Naive thymus-derived CD4-positive, alpha-beta T cell (primary cell): ENCODE measurements at regions not wholly inside any gene's neighbourhood (a gene's known extent, or its start where the extent isn't known, plus 50 kb on each side); places are given as distances from the start of the nearest gene placed in this dataset.
A peak's percentile ranks its signal among the peaks of the same experiment; 100 is the strongest.

ENCODE experiments used
- ATAC-seq: fragments of 150-1000 bp; cut with Tn5 transposase; 2 replicates; pipeline ENCODE4 v1.10.0; 2021; ENCODE audit warnings: mild to moderate bottlenecking, moderate library complexity
- CTCF ChIA-PET: fragments of 350-600 bp; sonication (Branson Sonifier 250); formaldehyde crosslinking; loops from one replicate; lab custom pipeline; 2021; ENCODE audit warnings: antibody characterized with exemption; lab: Charles Lee
- POLR2A ChIA-PET: fragments of 350-600 bp; sonication (Branson Sonifier 250); formaldehyde crosslinking; loops from one replicate; lab custom pipeline; 2021; ENCODE audit warnings: antibody characterized with exemption, inconsistent platforms; lab: Charles Lee
- DNase-seq, 9 donors: peaks; one replicate each; pipeline versions ENCODE4 v3.0.0 to v3.0.0-alpha.2; 2020 to 2022; ENCODE audit warnings: mixed read lengths in 1 of 9
- H3K27ac ChIP-seq: one replicate; pipeline ENCODE4 v1.7.0; 2013; ENCODE audit warnings: mild to moderate bottlenecking, low read depth, low read length, moderate library complexity
- H3K27me3 ChIP-seq, 2 donors: one replicate each; pipeline ENCODE4 v1.7.0; 2013; ENCODE audit warnings: low read length in 2 of 2, mild to moderate bottlenecking in 2 of 2, moderate library complexity in 2 of 2; ENCODE audit not compliant: control insufficient read depth in 2 of 2, insufficient read depth in 2 of 2
- H3K36me3 ChIP-seq, 3 experiments: 1 replicate in 2 of 3; 2 replicates in 1 of 3; pipeline ENCODE4 v1.7.0; 2013; ENCODE audit warnings: low read length in 3 of 3, mild to moderate bottlenecking in 3 of 3, moderate library complexity in 1 of 3; ENCODE audit not compliant: insufficient read depth in 3 of 3, control insufficient read depth in 2 of 3
- H3K4me1 ChIP-seq, 2 donors: one replicate each; pipeline ENCODE4 v1.7.0; 2013; ENCODE audit warnings: low read length in 2 of 2, mild to moderate bottlenecking in 2 of 2, moderate library complexity in 1 of 2; ENCODE audit not compliant: control insufficient read depth in 2 of 2, insufficient read depth in 2 of 2
- H3K4me3 ChIP-seq: 2 replicates; pipeline ENCODE4 v1.7.0; 2013; ENCODE audit warnings: mild to moderate bottlenecking, low read length
- H3K9me3 ChIP-seq, 3 experiments: 1 replicate in 2 of 3; 2 replicates in 1 of 3; pipeline ENCODE4 v1.7.0; 2013; ENCODE audit warnings: low read length in 3 of 3; ENCODE audit not compliant: control insufficient read depth in 2 of 3
- H3K27ac Mint-ChIP-seq, 9 donors: one replicate each; pipeline ENCODE4 v1.8.0; 2020 to 2022; ENCODE audit warnings: mixed read lengths in 9 of 9, mild to moderate bottlenecking in 8 of 9, moderate library complexity in 5 of 9, inconsistent platforms in 2 of 9
- H3K27me3 Mint-ChIP-seq, 5 donors: one replicate each; pipeline ENCODE4 v1.8.0; 2021 to 2022; ENCODE audit warnings: mixed read lengths in 5 of 5, mild to moderate bottlenecking in 1 of 5
- H3K36me3 Mint-ChIP-seq, 5 donors: one replicate each; pipeline ENCODE4 v1.8.0; 2020 to 2022; ENCODE audit warnings: mixed read lengths in 5 of 5, mild to moderate bottlenecking in 3 of 5, inconsistent platforms in 1 of 5
- H3K4me1 Mint-ChIP-seq, 7 donors: one replicate each; pipeline ENCODE4 v1.8.0; 2020 to 2022; ENCODE audit warnings: mixed read lengths in 7 of 7, mild to moderate bottlenecking in 3 of 7, inconsistent platforms in 1 of 7
- H3K4me3 Mint-ChIP-seq, 10 donors: one replicate each; pipeline ENCODE4 v1.8.0; 2020 to 2022; ENCODE audit warnings: mild to moderate bottlenecking in 10 of 10, mixed read lengths in 10 of 10, moderate library complexity in 6 of 10, inconsistent platforms in 2 of 10
- H3K9me3 Mint-ChIP-seq, 11 donors: one replicate each; pipeline ENCODE4 v1.8.0; 2020 to 2022; ENCODE audit warnings: mixed read lengths in 11 of 11, mild to moderate bottlenecking in 4 of 11, inconsistent platforms in 1 of 11, moderate library complexity in 1 of 11
- intact Hi-C, 2 donors: fragments of 100-400 bp; cut with micrococcal nuclease; formaldehyde crosslinking; loops; one replicate each; pipeline ENCODE4 v1.15.1; 2023

DNA sequence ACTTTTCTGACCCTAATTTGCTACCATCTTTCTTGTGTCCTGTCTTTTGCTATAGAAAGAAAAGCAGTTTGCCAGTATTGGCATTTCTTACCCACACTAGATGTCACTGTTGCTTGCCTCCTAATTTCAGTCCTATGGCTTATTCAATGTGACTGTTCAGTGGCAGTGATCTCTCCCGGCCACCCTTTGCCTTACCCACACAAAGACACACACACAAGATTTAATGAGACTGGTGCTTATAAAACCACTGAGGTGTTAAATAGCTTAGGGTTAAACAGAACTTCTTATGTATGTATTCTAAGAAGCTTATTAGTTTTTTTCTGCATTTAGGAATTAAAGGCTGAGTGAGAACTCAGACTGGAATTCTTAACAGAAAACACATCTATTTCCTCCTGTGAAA, 233.6 kb upstream of the ASCC3 start:
- CTCF ChIA-PET: no interaction called here
- ATAC-seq: no peak

DNA sequence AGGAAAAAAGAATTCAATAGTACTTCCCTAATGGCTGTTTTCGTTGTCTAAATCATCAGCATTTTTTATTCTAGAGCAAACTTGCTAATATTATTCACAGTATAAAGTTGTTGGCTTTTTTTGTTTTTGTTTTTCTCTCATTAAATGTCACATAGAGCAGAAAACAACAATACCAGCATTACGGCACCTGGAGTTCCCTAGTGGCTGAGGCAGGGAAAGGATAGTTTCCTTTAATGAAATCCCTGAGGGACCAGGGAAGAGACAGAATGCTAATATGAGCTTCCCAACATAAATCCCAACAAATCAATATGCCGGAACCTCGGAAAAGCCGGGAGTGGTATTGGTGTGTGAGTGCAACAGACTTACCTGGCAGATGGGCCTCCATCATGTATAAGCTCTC, 235.2 kb upstream of the ASCC3 start:
- no peak overlapping the region for H3K27ac Mint-ChIP-seq
- no peaks in the 10 kb centered on the region for H3K36me3 ChIP-seq
- no peaks in the 10 kb centered on the region for H3K4me1 ChIP-seq
- no peak for DNase-seq
- ChIA-PET CTCF (no interaction called here), POLR2A (no interaction called here)
- no peaks in the 10 kb centered on the region for H3K36me3 Mint-ChIP-seq
- H3K27me3 Mint-ChIP-seq: peaks cover 0 to 4% (median 0%) of the 10 kb centered on the region in 5 donors
- no peaks in the 10 kb centered on the region for H3K4me1 Mint-ChIP-seq
- no peak overlapping the region for H3K4me3 Mint-ChIP-seq
- peaks cover 0 to 3% (median 0%) of the 10 kb centered on the region in 11 donors for H3K9me3 Mint-ChIP-seq
- no peak for ATAC-seq
- no peak overlapping the region for H3K27ac ChIP-seq
- no peak overlapping the region for H3K4me3 ChIP-seq
- no peaks in the 10 kb centered on the region for H3K27me3 ChIP-seq
- H3K9me3 ChIP-seq: no peaks in the 10 kb centered on the region
- intact Hi-C loops: no loop called here

More for the DNA sequence above, 233.6 kb upstream of the ASCC3 start:
- Histone ChIP-seq H3K36me3 (no peaks in the 10 kb centered on the region), H3K27me3 (no peaks in the 10 kb centered on the region), H3K27ac (no peak overlapping the region), H3K9me3 (no peaks in the 10 kb centered on the region), H3K4me3 (no peak overlapping the region), H3K4me1 (no peaks in the 10 kb centered on the region)
- Mint-ChIP-seq H3K27me3 (peaks cover 0 to 4% (median 0%) of the 10 kb centered on the region in 5 donors), H3K9me3 (peaks cover 0 to 3% (median 0%) of the 10 kb centered on the region in 11 donors), H3K36me3 (no peaks in the 10 kb centered on the region), H3K27ac (no peak overlapping the region), H3K4me3 (no peak overlapping the region), H3K4me1 (no peaks in the 10 kb centered on the region)
- POLR2A ChIA-PET: no interaction called here
- intact Hi-C loops: no loop called here
- DNase-seq: peak in 4 of 9 donors; percentile 1 to 9 (median 5)

- Mint-ChIP-seq H3K9me3 (peaks cover 0 to 3% (median 0%) of the 10 kb centered on the region in 11 donors), H3K4me3 (no peak overlapping the region), H3K27ac (no peak overlapping the region), H3K4me1 (no peaks in the 10 kb centered on the region), H3K27me3 (peaks cover 0 to 4% (median 0%) of the 10 kb centered on the region in 5 donors), H3K36me3 (no peaks in the 10 kb centered on the region)
- ChIA-PET POLR2A (no interaction called here), CTCF (no interaction called here)
- Histone ChIP-seq H3K27me3 (no peaks in the 10 kb centered on the region), H3K27ac (no peak overlapping the region), H3K9me3 (no peaks in the 10 kb centered on the region), H3K36me3 (no peaks in the 10 kb centered on the region), H3K4me3 (no peak overlapping the region), H3K4me1 (no peaks in the 10 kb centered on the region)
- intact Hi-C loops: no loop called here
- DNase-seq: no peak
- ATAC-seq: no peak
Measured at GRCh38 chr6:101117393-101118135, 236.4 kb upstream of the ASCC3 start.

DNA sequence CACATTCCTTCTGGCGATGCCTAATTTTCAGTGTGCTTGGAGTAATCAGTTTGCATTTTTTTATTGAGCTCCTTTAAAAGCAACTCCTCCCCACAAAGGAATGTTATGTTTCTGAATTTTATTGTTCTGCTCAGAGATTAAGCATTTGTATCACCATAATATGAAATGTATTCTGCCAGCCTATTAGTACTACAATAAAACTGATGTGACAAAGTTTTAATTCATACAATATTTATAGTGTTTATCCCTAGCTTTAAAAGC, 236.9 kb upstream of the ASCC3 start:
- H3K27me3 ChIP-seq: no peaks in the 10 kb centered on the region
- H3K27ac ChIP-seq: no peak overlapping the region
- no peak overlapping the region for H3K4me3 Mint-ChIP-seq
- no peaks in the 10 kb centered on the region for H3K4me1 ChIP-seq
- CTCF ChIA-PET: no interaction called here
- H3K9me3 ChIP-seq: no peaks in the 10 kb centered on the region
- H3K36me3 Mint-ChIP-seq: no peaks in the 10 kb centered on the region
- intact Hi-C loops: no loop called here
- DNase-seq (no peak), ATAC-seq (no peak)
- H3K27ac Mint-ChIP-seq: no peak overlapping the region
- POLR2A ChIA-PET: no interaction called here
- H3K4me1 Mint-ChIP-seq: no peaks in the 10 kb centered on the region
- H3K9me3 Mint-ChIP-seq: peaks cover 0 to 3% (median 0%) of the 10 kb centered on the region in 11 donors
- H3K27me3 Mint-ChIP-seq: peaks cover 0 to 4% (median 0%) of the 10 kb centered on the region in 5 donors
- no peaks in the 10 kb centered on the region for H3K36me3 ChIP-seq
- no peak overlapping the region for H3K4me3 ChIP-seq

GRCh38 chr6:101120747-101121146, 239.6 kb upstream of the ASCC3 start:
- intact Hi-C loops: no loop called here
- POLR2A ChIA-PET: no interaction called here

DNA sequence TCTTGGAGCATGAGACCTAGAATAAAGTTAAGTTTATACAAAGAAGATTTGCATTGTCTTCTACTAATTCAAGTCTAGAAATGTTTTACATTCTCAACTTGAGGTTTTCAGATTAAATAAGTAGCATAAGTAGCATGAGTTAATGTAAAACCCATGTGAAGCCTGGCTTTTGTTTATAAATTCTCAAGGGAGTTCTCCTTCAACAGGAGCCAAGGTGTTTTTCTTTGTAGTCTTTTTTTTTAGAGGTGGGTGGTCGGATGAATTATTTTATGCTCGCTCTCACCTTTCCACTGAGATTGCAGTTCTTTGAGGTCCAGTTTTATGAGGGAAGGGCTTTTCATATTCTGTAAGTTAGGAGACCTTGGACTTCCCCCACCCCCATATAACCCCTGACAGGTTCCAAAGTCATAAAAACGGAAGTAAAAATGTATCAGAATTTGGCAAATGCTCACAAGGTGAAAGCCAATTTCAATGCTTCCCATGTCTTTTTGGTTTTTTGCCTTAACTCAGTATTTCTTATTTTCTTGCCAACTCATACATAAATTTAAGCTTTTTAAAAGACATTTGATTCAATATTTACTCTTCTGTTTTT, 244.3 kb upstream of the ASCC3 start:
- ATAC-seq (no peak), DNase-seq (no peak)
- Mint-ChIP-seq H3K4me1 (no peaks in the 10 kb centered on the region), H3K9me3 (no peaks in the 10 kb centered on the region), H3K27ac (no peak overlapping the region), H3K27me3 (peaks cover 0 to 3% (median 0%) of the 10 kb centered on the region in 5 donors), H3K36me3 (no peaks in the 10 kb centered on the region), H3K4me3 (no peak overlapping the region)
- CTCF ChIA-PET: no interaction called here
- Histone ChIP-seq H3K27me3 (no peaks in the 10 kb centered on the region), H3K27ac (no peak overlapping the region), H3K4me1 (no peaks in the 10 kb centered on the region), H3K4me3 (no peak overlapping the region), H3K9me3 (no peaks in the 10 kb centered on the region), H3K36me3 (no peaks in the 10 kb centered on the region)
- POLR2A ChIA-PET: no interaction called here
- intact Hi-C loops: no loop called here

More at GRCh38 chr6:101120747-101121146, 239.6 kb upstream of the ASCC3 start:
- Histone ChIP-seq H3K4me1 (no peaks in the 10 kb centered on the region), H3K4me3 (no peak overlapping the region), H3K27ac (no peak overlapping the region), H3K9me3 (no peaks in the 10 kb centered on the region), H3K27me3 (no peaks in the 10 kb centered on the region), H3K36me3 (no peaks in the 10 kb centered on the region)
- CTCF ChIA-PET: no interaction called here
- Mint-ChIP-seq H3K4me3 (no peak overlapping the region), H3K27ac (no peak overlapping the region), H3K9me3 (peaks cover 0 to 3% (median 0%) of the 10 kb centered on the region in 11 donors), H3K36me3 (no peaks in the 10 kb centered on the region), H3K27me3 (peaks cover 0 to 4% (median 0%) of the 10 kb centered on the region in 5 donors), H3K4me1 (no peaks in the 10 kb centered on the region)
- no peak for DNase-seq
- ATAC-seq: no peak

DNA sequence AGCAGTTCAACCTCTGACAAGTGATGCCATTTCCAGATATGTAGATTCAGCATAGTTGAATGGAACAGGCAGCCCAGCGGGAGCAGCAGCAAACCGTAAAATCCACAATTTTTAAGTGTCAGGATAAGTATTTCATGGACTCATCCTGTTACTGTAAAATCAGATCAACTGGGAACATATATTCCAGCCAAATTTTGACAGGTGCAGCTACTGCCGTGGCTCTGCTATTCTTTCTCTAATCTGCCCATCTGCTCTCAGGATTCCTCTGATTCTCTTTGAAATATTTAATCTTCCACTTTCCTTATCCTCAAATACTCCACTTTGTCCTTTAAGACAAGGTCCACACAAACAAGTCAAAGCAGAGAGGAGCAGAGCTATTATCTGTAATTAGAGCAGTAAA, 245.4 kb upstream of the ASCC3 start:
- Mint-ChIP-seq H3K27ac (no peak overlapping the region), H3K4me3 (no peak overlapping the region), H3K36me3 (no peaks in the 10 kb centered on the region), H3K9me3 (peaks cover 0 to 1% (median 0%) of the 10 kb centered on the region in 11 donors), H3K27me3 (peaks cover 0 to 8% (median 0%) of the 10 kb centered on the region in 5 donors), H3K4me1 (no peaks in the 10 kb centered on the region)
- intact Hi-C loops: no loop called here
- Histone ChIP-seq H3K36me3 (no peaks in the 10 kb centered on the region), H3K4me3 (no peak overlapping the region), H3K27ac (no peak overlapping the region), H3K9me3 (no peaks in the 10 kb centered on the region), H3K27me3 (no peaks in the 10 kb centered on the region), H3K4me1 (no peaks in the 10 kb centered on the region)
- ATAC-seq (no peak), DNase-seq (no peak)
- ChIA-PET CTCF (no interaction called here), POLR2A (no interaction called here)
